Activated B cell treated with CpG ODN at 0.5 μM for 24 hours (primary cell): ENCODE measurements at regions not wholly inside any gene's neighbourhood (a gene's known extent, or its start where the extent isn't known, plus 50 kb on each side); places are given as distances from the start of the nearest gene placed in this dataset.

Source experiments
- ATAC-seq: fragments of 200-7000 bp; cut with Tn5 transposase; one replicate; pipeline ENCODE4 v1.10.0; 2021; ENCODE audit warnings: low read depth, mild to moderate bottlenecking, moderate library complexity
- CTCF ChIA-PET: fragments of 350-600 bp; sonication (Branson Sonifier 250); formaldehyde crosslinking; loops from one replicate; lab custom pipeline; 2021; ENCODE audit warnings: antibody characterized with exemption; lab: Charles Lee
- POLR2A ChIA-PET: fragments of 350-600 bp; sonication (Branson Sonifier 250); formaldehyde crosslinking; loops from one replicate; lab custom pipeline; 2021; ENCODE audit warnings: antibody characterized with exemption; lab: Charles Lee
- DNase-seq: peaks from one replicate; pipeline ENCODE4 v3.0.0; 2022
- H3K27ac Mint-ChIP-seq: one replicate; pipeline ENCODE4 v1.8.0; 2020; ENCODE audit warnings: mixed read lengths
- H3K27me3 Mint-ChIP-seq: one replicate; pipeline ENCODE4 v1.8.0; 2021; ENCODE audit warnings: mixed read lengths
- H3K36me3 Mint-ChIP-seq: one replicate; pipeline ENCODE4 v1.8.0; 2021; ENCODE audit warnings: low read depth, mixed read lengths
- H3K4me1 Mint-ChIP-seq: one replicate; pipeline ENCODE4 v1.8.0; 2021; ENCODE audit warnings: mixed read lengths
- H3K4me3 Mint-ChIP-seq: one replicate; pipeline ENCODE4 v1.8.0; 2020; ENCODE audit warnings: mild to moderate bottlenecking, mixed read lengths
- H3K9me3 Mint-ChIP-seq: one replicate; pipeline ENCODE4 v1.8.0; 2020; ENCODE audit warnings: mixed read lengths
- intact Hi-C: fragments of 100-400 bp; cut with micrococcal nuclease; formaldehyde crosslinking; loops from one replicate; pipeline ENCODE4 v1.15.1; 2024
- TF ChIP-seq, protein P1 (sequence below): fragments of 200-600 bp; IDR thresholded peaks from one replicate; pipeline ENCODE4 v1.8.0; 2022; ENCODE audit warnings: antibody characterized with exemption, mild to moderate bottlenecking

DNA sequence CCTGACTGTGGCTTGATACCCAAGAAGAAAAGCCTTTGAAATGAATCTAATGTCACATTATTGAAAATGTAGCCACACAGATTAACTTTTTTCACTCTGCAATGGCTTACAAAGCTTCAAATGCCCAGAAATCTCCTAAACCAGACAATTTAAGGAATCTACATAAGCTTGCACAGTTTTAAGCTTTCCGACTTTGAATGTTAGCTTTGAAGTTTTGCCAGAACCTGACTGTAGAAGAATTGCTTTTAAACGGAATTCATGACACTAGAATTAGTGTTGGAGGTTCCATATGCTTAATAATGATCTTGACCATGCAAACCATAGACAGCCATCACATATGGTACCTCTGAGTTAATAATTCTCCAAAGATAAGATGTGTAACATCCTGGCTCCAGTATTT lies 798.5 kb upstream of the EPHA7 start:
- intact Hi-C loops, result no loop called here
- no peaks in the 10 kb centered on the region for H3K27me3 Mint-ChIP-seq
- DNase-seq (no peak), ATAC-seq (no peak)
- no peak overlapping the region for H3K4me3 Mint-ChIP-seq
- H3K4me1 Mint-ChIP-seq, result no peaks in the 10 kb centered on the region
- TF ChIP-seq, protein P1, sequence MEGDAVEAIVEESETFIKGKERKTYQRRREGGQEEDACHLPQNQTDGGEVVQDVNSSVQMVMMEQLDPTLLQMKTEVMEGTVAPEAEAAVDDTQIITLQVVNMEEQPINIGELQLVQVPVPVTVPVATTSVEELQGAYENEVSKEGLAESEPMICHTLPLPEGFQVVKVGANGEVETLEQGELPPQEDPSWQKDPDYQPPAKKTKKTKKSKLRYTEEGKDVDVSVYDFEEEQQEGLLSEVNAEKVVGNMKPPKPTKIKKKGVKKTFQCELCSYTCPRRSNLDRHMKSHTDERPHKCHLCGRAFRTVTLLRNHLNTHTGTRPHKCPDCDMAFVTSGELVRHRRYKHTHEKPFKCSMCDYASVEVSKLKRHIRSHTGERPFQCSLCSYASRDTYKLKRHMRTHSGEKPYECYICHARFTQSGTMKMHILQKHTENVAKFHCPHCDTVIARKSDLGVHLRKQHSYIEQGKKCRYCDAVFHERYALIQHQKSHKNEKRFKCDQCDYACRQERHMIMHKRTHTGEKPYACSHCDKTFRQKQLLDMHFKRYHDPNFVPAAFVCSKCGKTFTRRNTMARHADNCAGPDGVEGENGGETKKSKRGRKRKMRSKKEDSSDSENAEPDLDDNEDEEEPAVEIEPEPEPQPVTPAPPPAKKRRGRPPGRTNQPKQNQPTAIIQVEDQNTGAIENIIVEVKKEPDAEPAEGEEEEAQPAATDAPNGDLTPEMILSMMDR, result no peak
- H3K27ac Mint-ChIP-seq, result no peak overlapping the region
- ChIA-PET POLR2A (no interaction called here), CTCF (no interaction called here)
- H3K36me3 Mint-ChIP-seq, result no peaks in the 10 kb centered on the region
- peaks cover 2% of the 10 kb centered on the region for H3K9me3 Mint-ChIP-seq

DNA sequence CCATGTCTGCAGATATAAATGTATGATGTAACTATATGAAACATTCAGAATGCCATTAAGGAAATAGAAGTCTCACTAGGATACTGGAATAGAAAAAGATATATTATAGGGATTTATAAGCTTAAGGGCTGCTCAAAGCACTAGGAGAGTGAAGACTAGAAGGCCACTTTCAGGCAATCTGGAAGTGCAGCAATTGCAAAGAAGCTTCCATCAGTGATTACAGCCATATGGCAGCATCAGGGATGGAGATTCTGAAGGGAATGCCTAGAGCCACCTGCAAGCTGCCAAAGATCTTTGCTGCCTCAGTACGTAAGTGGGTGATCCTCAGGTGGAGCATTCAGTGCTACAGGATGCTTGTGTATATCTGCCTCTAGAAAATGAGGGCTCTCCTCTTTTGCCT lies 796.2 kb upstream of the EPHA7 start:
- no peaks in the 10 kb centered on the region for H3K27me3 Mint-ChIP-seq
- CTCF ChIA-PET, result no interaction called here
- H3K27ac Mint-ChIP-seq, result no peak overlapping the region
- no peaks in the 10 kb centered on the region for H3K36me3 Mint-ChIP-seq
- ATAC-seq (no peak), DNase-seq (no peak)
- TF ChIP-seq, protein P1, result no peak
- H3K9me3 Mint-ChIP-seq, result no peaks in the 10 kb centered on the region
- no peak overlapping the region for H3K4me3 Mint-ChIP-seq
- no peaks in the 10 kb centered on the region for H3K4me1 Mint-ChIP-seq
- POLR2A ChIA-PET, result no interaction called here
- intact Hi-C loops, result no loop called here

DNA sequence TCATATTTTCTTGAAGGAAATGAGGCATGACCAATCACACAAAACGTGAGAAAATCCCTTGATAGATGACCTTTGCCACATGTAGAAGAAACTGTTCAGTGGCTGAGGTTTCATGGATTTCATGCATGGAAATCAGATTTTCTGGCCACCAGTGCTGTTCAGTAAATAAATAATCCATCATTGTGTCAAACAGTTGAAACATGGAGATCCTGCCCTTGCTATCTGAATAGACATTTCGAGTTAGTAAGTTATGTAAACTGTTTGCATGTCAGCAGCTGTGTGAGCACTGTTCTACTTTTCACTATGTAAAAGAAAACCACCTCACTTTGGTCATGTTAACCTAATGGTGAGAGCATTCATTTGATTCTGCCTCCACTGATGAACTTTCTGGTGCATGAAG lies 793.9 kb upstream of the EPHA7 start:
- POLR2A ChIA-PET, result no interaction called here
- intact Hi-C loops, result no loop called here
- H3K36me3 Mint-ChIP-seq, result no peaks in the 10 kb centered on the region

DNA sequence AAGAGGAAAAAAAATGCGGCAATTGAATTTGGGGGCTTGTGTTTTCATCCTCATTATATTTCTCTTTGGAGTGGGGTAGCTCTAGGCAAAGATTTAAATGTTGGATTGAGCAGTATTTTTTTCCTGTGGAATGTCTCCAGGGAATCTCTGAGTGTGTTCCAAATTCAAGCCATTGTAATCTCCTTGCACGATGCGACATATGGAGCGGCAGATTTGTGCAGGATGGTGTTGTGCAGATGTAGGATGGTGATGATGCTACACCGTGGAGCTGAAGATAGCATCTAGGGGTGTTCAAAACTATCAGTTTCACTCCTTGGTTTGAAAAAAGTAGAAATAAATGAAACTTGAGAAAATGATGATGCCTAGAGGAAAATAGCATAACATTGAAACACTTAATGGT lies 777.5 kb upstream of the EPHA7 start:
- Mint-ChIP-seq H3K4me3 (no peak overlapping the region), H3K36me3 (no peaks in the 10 kb centered on the region), H3K4me1 (no peaks in the 10 kb centered on the region), H3K9me3 (no peaks in the 10 kb centered on the region), H3K27me3 (no peaks in the 10 kb centered on the region), H3K27ac (no peak overlapping the region)
- CTCF ChIA-PET, result no interaction called here
- no peak for DNase-seq
- POLR2A ChIA-PET, result no interaction called here
- intact Hi-C loops, result no loop called here
- TF ChIP-seq, protein P1, result no peak
- no peak for ATAC-seq

More for the DNA sequence above, 793.9 kb upstream of the EPHA7 start:
- H3K9me3 Mint-ChIP-seq, result no peaks in the 10 kb centered on the region
- H3K4me1 Mint-ChIP-seq, result no peaks in the 10 kb centered on the region
- H3K4me3 Mint-ChIP-seq, result no peak overlapping the region
- no peaks in the 10 kb centered on the region for H3K27me3 Mint-ChIP-seq
- ATAC-seq (no peak), DNase-seq (no peak)
- TF ChIP-seq, protein P1, result no peak
- CTCF ChIA-PET, result no interaction called here
- no peak overlapping the region for H3K27ac Mint-ChIP-seq

DNA sequence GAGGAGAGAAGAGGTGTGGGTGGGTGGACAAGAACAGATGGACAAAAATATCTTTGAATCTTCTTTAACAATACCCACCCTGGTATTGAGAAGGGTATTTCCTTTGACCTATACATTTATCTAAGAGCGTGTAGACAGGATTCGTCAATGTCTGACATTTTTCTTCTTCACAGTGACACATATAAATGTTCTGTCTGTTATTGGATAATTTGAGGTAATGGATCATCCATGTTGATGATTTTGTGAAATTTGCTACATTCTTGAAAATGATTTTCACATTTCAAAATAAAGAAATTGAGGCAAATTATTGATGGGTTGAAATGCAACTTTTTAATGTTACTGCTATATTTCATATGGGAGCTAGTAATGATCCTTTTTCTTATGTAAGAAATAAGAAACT lies 770.7 kb upstream of the EPHA7 start:
- DNase-seq (no peak), ATAC-seq (no peak)
- H3K27me3 Mint-ChIP-seq, result no peaks in the 10 kb centered on the region
- no peaks in the 10 kb centered on the region for H3K36me3 Mint-ChIP-seq
- H3K27ac Mint-ChIP-seq, result no peak overlapping the region
- TF ChIP-seq, protein P1, result no peak
- H3K4me3 Mint-ChIP-seq, result no peak overlapping the region
- CTCF ChIA-PET, result no interaction called here
- intact Hi-C loops, result no loop called here
- POLR2A ChIA-PET, result no interaction called here
- H3K9me3 Mint-ChIP-seq, result peaks cover 10% of the 10 kb centered on the region
- H3K4me1 Mint-ChIP-seq, result no peaks in the 10 kb centered on the region
